SJSA1 (cell line): ENCODE measurements at regions not wholly inside any gene's neighbourhood (a gene's known extent, or its start where the extent isn't known, plus 50 kb on each side); places are given as distances from the start of the nearest gene placed in this dataset.

Experiments
- DNase-seq, 2 experiments: peaks; one replicate each; pipeline ENCODE4 v3.0.0-alpha.2; 2015 to 2020; ENCODE audit warnings: low spot score in 2 of 2, low read depth in 1 of 2
- H3K27ac ChIP-seq: fragments of 250-450 bp; sonication (Bioruptor Pico); 2 replicates; pipeline ENCODE4 v1.5.1; 2020; ENCODE audit warnings: mild to moderate bottlenecking, moderate library complexity
- H3K27me3 ChIP-seq: fragments of 250-450 bp; sonication (Bioruptor Pico); replicated peaks from 2 replicates; pipeline ENCODE4 v1.5.1; 2020; ENCODE audit warnings: mild to moderate bottlenecking, moderate library complexity
- H3K36me3 ChIP-seq: fragments of 250-450 bp; sonication (Bioruptor Pico); 2 replicates; pipeline ENCODE4 v1.5.1; 2020; ENCODE audit warnings: mild to moderate bottlenecking
- H3K4me1 ChIP-seq: fragments of 250-450 bp; sonication (Bioruptor Pico); replicated peaks from 2 replicates; pipeline ENCODE4 v1.6.1; 2021; ENCODE audit warnings: mild to moderate bottlenecking
- H3K4me3 ChIP-seq: fragments of 250-450 bp; sonication (Bioruptor Pico); 2 replicates; pipeline ENCODE4 v1.5.1; 2020; ENCODE audit warnings: mild to moderate bottlenecking
- H3K9me3 ChIP-seq: fragments of 250-450 bp; sonication (Bioruptor Pico); replicated peaks from 2 replicates; pipeline ENCODE4 v1.5.1; 2020; ENCODE audit warnings: mild to moderate bottlenecking

GRCh38 chr13:103358255-103358932 is 292.2 kb upstream of the SLC10A2 start:
- Histone ChIP-seq H3K36me3 (no peaks in the 10 kb centered on the region), H3K4me3 (no peak overlapping the region), H3K27me3 (no peaks in the 10 kb centered on the region), H3K4me1 (no peaks in the 10 kb centered on the region), H3K27ac (no peak overlapping the region), H3K9me3 (no peaks in the 10 kb centered on the region)
- DNase-seq = no peak

GRCh38 chr13:103356226-103356864 is 290.1 kb upstream of the SLC10A2 start:
- Histone ChIP-seq H3K4me1 (no peaks in the 10 kb centered on the region), H3K9me3 (no peaks in the 10 kb centered on the region), H3K27ac (no peak overlapping the region), H3K27me3 (no peaks in the 10 kb centered on the region), H3K36me3 (no peaks in the 10 kb centered on the region), H3K4me3 (no peak overlapping the region)
- DNase-seq = no peak

DNA sequence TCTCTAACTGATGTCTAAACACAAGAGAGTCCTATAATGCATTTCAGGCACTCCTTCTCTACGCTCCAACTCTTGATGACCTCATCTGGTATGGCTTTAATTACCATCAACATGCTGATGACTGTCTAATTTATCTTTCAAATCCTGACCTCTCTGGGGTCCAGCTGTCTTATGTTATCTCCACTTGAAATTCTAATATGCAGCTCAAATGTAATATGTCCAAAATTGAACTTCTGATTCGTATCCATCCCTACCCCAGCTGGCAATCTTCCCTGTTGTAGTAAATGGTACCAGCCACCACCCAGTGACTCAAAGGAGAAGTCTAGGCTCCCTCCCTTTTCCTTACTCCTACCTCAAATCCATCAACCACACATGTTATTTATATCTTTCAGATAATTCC is 288.0 kb upstream of the SLC10A2 start:
- H3K27ac ChIP-seq = no peak overlapping the region
- no peaks in the 10 kb centered on the region for H3K27me3 ChIP-seq
- H3K36me3 ChIP-seq = no peaks in the 10 kb centered on the region
- DNase-seq = no peak
- no peak overlapping the region for H3K4me3 ChIP-seq
- no peaks in the 10 kb centered on the region for H3K4me1 ChIP-seq
- no peaks in the 10 kb centered on the region for H3K9me3 ChIP-seq

DNA sequence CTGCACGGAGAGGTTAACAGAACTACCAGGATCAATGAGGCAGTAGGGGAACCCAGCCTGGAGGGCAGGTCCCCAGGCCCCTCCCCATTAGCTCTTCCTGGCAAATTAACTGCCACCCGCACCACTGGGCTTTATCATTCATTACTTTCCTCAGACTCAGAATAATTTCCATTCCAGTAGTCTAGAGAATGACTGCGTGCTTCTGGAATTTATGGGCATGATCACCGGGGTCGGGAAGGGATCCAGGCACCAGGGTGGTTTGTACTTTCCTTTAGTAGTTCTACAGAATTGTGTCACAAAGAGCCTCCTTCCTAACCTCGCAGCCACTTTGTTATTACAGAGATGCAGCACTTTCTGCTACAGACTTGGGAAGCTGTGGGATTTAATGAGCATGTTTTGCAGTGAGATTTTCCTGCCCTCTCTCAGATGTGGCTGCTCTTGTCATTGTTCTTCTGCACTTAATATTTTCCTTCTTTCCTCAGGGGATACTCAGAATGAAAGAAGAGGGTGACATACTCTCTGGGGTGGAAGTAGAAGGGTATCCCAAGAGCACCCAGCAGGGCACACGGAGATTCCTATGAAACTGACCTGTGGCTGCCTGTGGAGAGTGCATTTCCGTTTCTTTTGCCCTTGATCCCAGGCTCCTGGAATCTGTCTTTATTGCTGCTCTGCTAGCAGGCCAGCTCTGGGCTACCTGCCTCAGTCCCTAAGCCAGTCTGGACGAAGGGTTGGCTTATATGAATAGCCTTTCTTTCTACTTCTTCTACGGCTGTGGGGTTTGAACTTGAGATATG is 285.0 kb upstream of the SLC10A2 start:
- Histone ChIP-seq H3K27ac (no peak overlapping the region), H3K4me3 (no peak overlapping the region), H3K9me3 (no peaks in the 10 kb centered on the region), H3K36me3 (no peaks in the 10 kb centered on the region), H3K4me1 (no peaks in the 10 kb centered on the region), H3K27me3 (no peaks in the 10 kb centered on the region)
- peak in 1 of 2 experiments; percentile 34 for DNase-seq

DNA sequence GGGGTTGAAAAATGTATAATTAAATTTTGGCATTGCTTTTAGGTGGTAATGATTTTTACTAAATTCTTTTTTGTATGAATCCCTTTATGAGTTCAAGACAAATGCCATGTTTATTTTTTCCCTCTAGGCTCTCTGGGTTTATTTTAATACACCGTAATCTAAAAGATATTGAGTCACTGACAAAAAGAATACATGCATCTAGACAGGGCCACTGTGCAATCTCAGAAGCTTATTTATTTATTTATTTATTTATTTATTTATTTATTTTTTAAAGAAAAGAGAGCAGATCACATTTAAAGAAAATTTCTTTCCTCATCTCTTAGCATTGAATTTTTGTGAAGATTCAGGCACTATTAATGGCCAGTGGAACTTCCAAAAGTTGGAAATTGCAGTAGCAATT is 283.9 kb upstream of the SLC10A2 start:
- no peak for DNase-seq
- no peaks in the 10 kb centered on the region; the same call in 1 of the 2 replicates for H3K9me3 ChIP-seq
- H3K4me1 ChIP-seq = no peaks in the 10 kb centered on the region
- no peaks in the 10 kb centered on the region for H3K36me3 ChIP-seq
- H3K4me3 ChIP-seq = no peak overlapping the region
- no peak overlapping the region for H3K27ac ChIP-seq
- H3K27me3 ChIP-seq = no peaks in the 10 kb centered on the region

GRCh38 chr13:103349211-103349980 is 283.2 kb upstream of the SLC10A2 start:
- Histone ChIP-seq H3K4me3 (no peak overlapping the region), H3K9me3 (no peaks in the 10 kb centered on the region; the same call in 1 of the 2 replicates), H3K27me3 (no peaks in the 10 kb centered on the region), H3K27ac (no peak overlapping the region), H3K4me1 (no peaks in the 10 kb centered on the region), H3K36me3 (no peaks in the 10 kb centered on the region)
- no peak for DNase-seq

GRCh38 chr13:103335241-103335640 is 269.0 kb upstream of the SLC10A2 start:
- Histone ChIP-seq H3K27ac (no peak overlapping the region), H3K9me3 (no peaks in the 10 kb centered on the region)
- no peak for DNase-seq

DNA sequence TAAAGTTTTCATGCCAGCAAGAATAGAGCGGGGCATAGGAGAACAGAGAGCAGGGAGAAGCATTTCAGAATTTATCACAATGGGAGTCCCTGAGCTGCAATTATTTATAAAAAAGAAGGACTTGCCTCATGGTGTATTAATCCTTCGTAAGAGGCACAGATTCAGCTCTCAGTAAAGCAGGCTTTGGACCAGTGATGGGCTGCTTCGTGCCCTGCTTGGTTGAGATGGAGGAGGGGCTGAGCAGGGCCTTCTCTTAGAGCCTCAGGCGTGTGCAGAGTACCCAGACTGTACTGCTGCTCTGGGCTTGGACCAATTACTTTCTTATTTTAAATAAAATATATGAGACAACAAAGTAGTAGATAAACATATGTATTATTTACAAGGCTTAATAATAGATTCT is 265.7 kb upstream of the SLC10A2 start:
- no peaks in the 10 kb centered on the region for H3K9me3 ChIP-seq
- H3K4me1 ChIP-seq = no peaks in the 10 kb centered on the region
- no peak for DNase-seq
- no peaks in the 10 kb centered on the region for H3K27me3 ChIP-seq
- no peaks in the 10 kb centered on the region for H3K36me3 ChIP-seq
- H3K4me3 ChIP-seq = no peak overlapping the region
- no peak overlapping the region for H3K27ac ChIP-seq

More at GRCh38 chr13:103335241-103335640, 269.0 kb upstream of the SLC10A2 start:
- Histone ChIP-seq H3K27me3 (no peaks in the 10 kb centered on the region), H3K4me3 (no peak overlapping the region), H3K4me1 (no peaks in the 10 kb centered on the region), H3K36me3 (no peaks in the 10 kb centered on the region)

DNA sequence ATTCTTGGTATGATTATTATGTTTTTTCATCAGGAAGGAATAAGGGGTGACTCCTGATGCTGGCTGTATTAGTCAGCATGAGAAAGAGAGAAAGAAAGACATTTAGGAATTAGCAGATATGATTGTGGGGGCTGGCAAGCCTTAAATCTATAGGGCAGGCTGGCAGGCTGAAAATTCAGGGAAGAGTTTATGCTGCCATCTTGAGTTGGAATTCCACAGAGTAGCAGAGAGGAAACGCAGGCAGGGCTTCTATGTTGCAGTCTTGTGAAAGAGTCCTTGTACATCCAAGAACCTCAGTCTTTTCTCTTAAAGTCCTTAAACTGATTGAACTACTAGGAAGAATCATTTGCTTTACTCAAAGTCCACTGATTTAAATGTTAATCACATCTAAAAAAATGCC is 262.7 kb upstream of the SLC10A2 start:
- H3K27ac ChIP-seq = no peak overlapping the region
- DNase-seq = no peak
- H3K36me3 ChIP-seq = no peaks in the 10 kb centered on the region
- H3K27me3 ChIP-seq = no peaks in the 10 kb centered on the region
- H3K4me3 ChIP-seq = no peak overlapping the region
- H3K9me3 ChIP-seq = no peaks in the 10 kb centered on the region
- H3K4me1 ChIP-seq = no peaks in the 10 kb centered on the region

DNA sequence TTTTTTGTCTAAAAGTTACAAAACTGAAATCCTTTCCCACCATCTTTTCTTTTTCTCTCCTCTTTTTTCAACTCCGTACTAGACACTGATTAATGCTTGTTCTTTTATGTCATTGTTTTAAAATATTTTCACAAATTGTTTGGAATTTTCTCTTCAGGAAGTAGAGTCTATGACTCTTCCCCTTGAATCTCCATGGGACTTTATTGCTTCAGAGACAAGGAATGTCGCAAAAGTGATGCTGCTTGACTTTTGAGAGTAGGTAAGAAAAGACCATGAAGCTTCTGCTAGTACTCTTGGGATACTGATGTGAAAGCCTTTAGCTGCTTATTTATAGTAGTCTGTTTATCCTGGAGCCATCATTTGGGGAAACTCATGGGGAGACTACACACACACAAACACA is 260.1 kb upstream of the SLC10A2 start:
- H3K9me3 ChIP-seq = no peaks in the 10 kb centered on the region
- no peaks in the 10 kb centered on the region for H3K27me3 ChIP-seq
- no peak overlapping the region for H3K27ac ChIP-seq
- no peaks in the 10 kb centered on the region for H3K4me1 ChIP-seq
- DNase-seq = no peak
- H3K4me3 ChIP-seq = no peak overlapping the region
- H3K36me3 ChIP-seq = no peaks in the 10 kb centered on the region

DNA sequence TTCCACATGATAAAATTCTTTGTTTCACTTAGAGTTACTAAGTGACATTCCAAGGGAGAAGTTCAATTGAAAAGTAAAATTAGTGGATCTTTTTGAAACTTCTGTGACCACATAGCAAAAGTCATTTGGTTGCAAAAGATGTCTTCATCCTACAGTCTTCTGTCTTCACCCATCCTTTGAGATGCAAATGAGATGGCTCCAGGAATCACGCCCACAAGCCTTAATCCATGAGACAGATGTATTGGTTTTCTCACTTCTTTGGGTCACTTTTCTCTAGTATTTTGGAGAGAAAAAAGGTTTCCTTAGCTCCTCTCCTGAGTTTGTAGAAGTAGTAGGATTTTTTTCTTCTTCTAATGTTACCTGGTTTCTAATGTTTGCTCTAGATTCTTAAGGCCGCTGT is 259.5 kb upstream of the SLC10A2 start:
- H3K9me3 ChIP-seq = no peaks in the 10 kb centered on the region
- H3K36me3 ChIP-seq = no peaks in the 10 kb centered on the region
- H3K27me3 ChIP-seq = no peaks in the 10 kb centered on the region
- H3K4me3 ChIP-seq = no peak overlapping the region
- DNase-seq = no peak
- no peaks in the 10 kb centered on the region for H3K4me1 ChIP-seq
- no peak overlapping the region for H3K27ac ChIP-seq

DNA sequence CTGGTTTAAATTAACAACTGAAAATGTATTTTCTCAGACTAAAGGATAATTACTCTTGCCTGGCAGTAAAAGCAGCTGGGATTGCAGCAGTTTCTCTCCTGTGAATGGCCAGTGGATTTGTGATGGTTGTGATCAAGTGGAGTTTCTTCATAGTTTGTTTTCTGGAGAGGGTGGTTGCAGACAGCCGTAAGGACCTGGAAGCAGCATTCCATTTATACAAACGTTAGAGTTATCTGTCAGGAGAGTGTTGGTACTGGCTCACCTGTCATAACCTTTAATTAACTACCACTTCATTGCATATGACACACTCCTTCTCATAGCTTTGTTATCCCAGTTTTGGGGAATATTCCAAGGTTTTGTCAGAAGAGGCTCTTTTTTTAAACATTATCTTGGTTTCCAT is 258.4 kb upstream of the SLC10A2 start:
- Histone ChIP-seq H3K27me3 (no peaks in the 10 kb centered on the region), H3K9me3 (no peaks in the 10 kb centered on the region), H3K4me3 (no peak overlapping the region), H3K4me1 (no peaks in the 10 kb centered on the region), H3K27ac (no peak overlapping the region), H3K36me3 (no peaks in the 10 kb centered on the region)
- DNase-seq = no peak

GRCh38 chr13:103315711-103316110 is 249.5 kb upstream of the SLC10A2 start:
- Histone ChIP-seq H3K27ac (no peak overlapping the region), H3K9me3 (0 out of 2 replicates have a peak, but pooled peaks cover 4% of the 10 kb centered on the region), H3K36me3 (no peaks in the 10 kb centered on the region), H3K27me3 (no peaks in the 10 kb centered on the region), H3K4me3 (no peak overlapping the region), H3K4me1 (no peaks in the 10 kb centered on the region)
- no peak for DNase-seq
